Heart right ventricle (tissue), 16 donors: ENCODE measurements at regions not wholly inside any gene's neighbourhood (a gene's known extent, or its start where the extent isn't known, plus 50 kb on each side); places are given as distances from the start of the nearest gene placed in this dataset.

Experiments
- ATAC-seq, 8 donors: fragments of 200-7000 bp; cut with Tn5 transposase; one replicate each; pipeline ENCODE4 v1.9.1; 2020; ENCODE audit warnings: mild to moderate bottlenecking in 8 of 8, moderate library complexity in 8 of 8, moderate number of reproducible peaks in 1 of 8
- DNase-seq, 2 donors: peaks; one replicate each; pipeline ENCODE4 v3.0.0-alpha.2; 2020
- H3K27ac ChIP-seq, 10 donors: fragments of 200-600 bp; sonication (generic) in 2 of 10; one replicate each; pipeline versions ENCODE4 v1.5.0 to v1.8.0; 2020 to 2022; ENCODE audit warnings: mild to moderate bottlenecking in 3 of 10
- H3K27me3 ChIP-seq, 7 donors: fragments of 200-600 bp; one replicate each; pipeline ENCODE4 v1.8.0; 2021 to 2022; ENCODE audit warnings: mild to moderate bottlenecking in 2 of 7
- H3K36me3 ChIP-seq, 9 donors: fragments of 200-600 bp; sonication (generic) in 1 of 9; one replicate each; pipeline versions ENCODE4 v1.5.0 to v1.8.0; 2020 to 2022; ENCODE audit warnings: mild to moderate bottlenecking in 2 of 9
- H3K4me1 ChIP-seq, 9 donors: fragments of 200-600 bp; sonication (generic) in 1 of 9; one replicate each; pipeline versions ENCODE4 v1.5.0 to v1.8.0; 2020 to 2022; ENCODE audit warnings: mild to moderate bottlenecking in 4 of 9
- H3K4me3 ChIP-seq, 10 donors: fragments of 200-600 bp; sonication (generic) in 2 of 10; one replicate each; pipeline versions ENCODE4 v1.5.0 to v1.8.0; 2020 to 2022; ENCODE audit warnings: mild to moderate bottlenecking in 7 of 10, moderate library complexity in 2 of 10
- H3K9me3 ChIP-seq, 11 donors: fragments of 200-600 bp in 10 of 11; sonication (generic) in 2 of 11; one replicate each; pipeline versions ENCODE4 v1.5.0 to v1.8.0; 2013 to 2022; ENCODE audit warnings: mild to moderate bottlenecking in 2 of 11, control low read depth in 1 of 11, moderate library complexity in 1 of 11
- CTCF ChIP-seq, 9 donors: fragments of 200-600 bp; sonication (generic) in 2 of 9; IDR thresholded peaks; one replicate each; pipeline versions ENCODE4 v1.5.0 to v1.8.0; 2021 to 2022; ENCODE audit warnings: antibody characterized with exemption in 9 of 9, mild to moderate bottlenecking in 5 of 9, moderate library complexity in 1 of 9
- WGBS, 2 donors: extraction: QIAGEN DNeasy Blood & Tissue Kit; methylation state at CpG; one replicate each; pipeline ENCODE4 v1.1.7; 2013; ENCODE audit warnings: inconsistent platforms in 1 of 2; 5-methylcytosine and 5-hydroxymethylcytosine counted together
- intact Hi-C, 10 donors: fragments of 100-400 bp; cut with DNase I; formaldehyde crosslinking; loops; one replicate each; pipeline versions ENCODE4 v1.11.1 to v1.14.2; 2022
- donor health status: Arrhythmogenic right ventricular cardiomyopathy.
- donor health status: ischemic (EF 13 %, LVEDD 7.1; RV severe dilation, severe dysfunction).
- donor health status: healthy with polysubstance abuse.
- donor health status: DM: no; HTN: yes; CAD: no.
- donor health status: DM: no; HTN: no; CAD: no.
- donor health status: ischemic (EF 25% LVEDD 6.9; RV normal size, moderate dysfunction).
- donor health status: ischemic (EF 25% LVEDD 5.7; RV mildly dilated, moderate dysfunction).
- donor health status: healthy.
- donor health status: DM: yes; HTN: yes; CAD: no.
- donor health status: Ischemic cardiomyopathy.
- donor health status: ischemic (EF 35%, LVEDD 5.7; RV mildly dilated, moderate dysfunction).
- donor health status: nonischemic (EF 11% LVEDD 7.7; RV severe dilation, severe dysfunction).
- donor health status: DM: yes; HTN: yes; CAD: no.
- donor health status: PGD.
- donor health status: ischemic (EF 29% LVEDD 5.4; RV normal size, mild dysfunction).
- donor health status: nonischemic (EF 23%, LVEDD 6.1; RV moderate dilation, normal function).

- Histone ChIP-seq H3K27me3 (no peaks in the 10 kb centered on the region), H3K4me3 (no peak overlapping the region), H3K27ac (no peak overlapping the region), H3K4me1 (no peaks in the 10 kb centered on the region), H3K9me3 (peaks cover 0 to 15% (median 0%) of the 10 kb centered on the region in 11 donors), H3K36me3 (no peaks in the 10 kb centered on the region)
- TF ChIP-seq CTCF (IDR thresholded peaks at IDR 0.05), result no peak
- intact Hi-C loops, result no loop called here
- DNase-seq (no peak), ATAC-seq (no peak)
Measured at GRCh38 chr1:106700211-106700610, 356.3 kb upstream of the PRMT6 start.

GRCh38 chr1:106705971-106706370, 350.5 kb upstream of the PRMT6 start:
- Histone ChIP-seq H3K4me1 (no peaks in the 10 kb centered on the region), H3K4me3 (no peak overlapping the region), H3K27ac (no peak overlapping the region), H3K27me3 (no peaks in the 10 kb centered on the region), H3K36me3 (no peaks in the 10 kb centered on the region), H3K9me3 (peaks cover 0 to 10% (median 0%) of the 10 kb centered on the region in 11 donors)
- intact Hi-C loops, result loop anchor here in 1 of 10 donors (5.0 kb wide), 1 partner anchor 979 kb away; no protein-coding TSS in a partner anchor
- DNase-seq, result no peak
- TF ChIP-seq CTCF (IDR thresholded peaks at IDR 0.05), result no peak
- ATAC-seq, result no peak

- peaks cover 0 to 15% (median 0%) of the 10 kb centered on the region in 11 donors for H3K9me3 ChIP-seq
- no peak for TF ChIP-seq CTCF (IDR thresholded peaks at IDR 0.05)
- no peaks in the 10 kb centered on the region for H3K36me3 ChIP-seq
- DNase-seq (no peak), ATAC-seq (no peak)
- no peak overlapping the region for H3K27ac ChIP-seq
- WGBS, 2 donors, result 72 to 78% methylated on average over 7 of the region's 7 CpGs
- no peaks in the 10 kb centered on the region for H3K4me1 ChIP-seq
- no peak overlapping the region for H3K4me3 ChIP-seq
- intact Hi-C loops, result no loop called here
- H3K27me3 ChIP-seq, result no peaks in the 10 kb centered on the region
Measured at GRCh38 chr1:106717591-106717990, 338.9 kb upstream of the PRMT6 start.

- Histone ChIP-seq H3K27me3 (no peaks in the 10 kb centered on the region), H3K36me3 (no peaks in the 10 kb centered on the region), H3K9me3 (peaks cover 0 to 10% (median 3%) of the 10 kb centered on the region in 11 donors), H3K4me3 (no peak overlapping the region), H3K4me1 (no peaks in the 10 kb centered on the region), H3K27ac (no peak overlapping the region)
- intact Hi-C loops, result no loop called here
- no peak for TF ChIP-seq CTCF (IDR thresholded peaks at IDR 0.05)
- ATAC-seq (no peak), DNase-seq (no peak)
Measured at GRCh38 chr1:106721790-106722189, 334.7 kb upstream of the PRMT6 start.

GRCh38 chr1:106722466-106722865, 334.0 kb upstream of the PRMT6 start:
- Histone ChIP-seq H3K9me3 (peaks cover 0 to 10% (median 3%) of the 10 kb centered on the region in 11 donors), H3K4me1 (no peaks in the 10 kb centered on the region), H3K4me3 (no peak overlapping the region), H3K27me3 (no peaks in the 10 kb centered on the region), H3K27ac (no peak overlapping the region), H3K36me3 (no peaks in the 10 kb centered on the region)
- no peak for TF ChIP-seq CTCF (IDR thresholded peaks at IDR 0.05)
- no peak for DNase-seq
- WGBS, 2 donors, result 2 to 45% methylated on average over 1 of the region's 1 CpG
- no peak for ATAC-seq
- intact Hi-C loops, result no loop called here
